GM18951 (cell line): ENCODE measurements at regions not wholly inside any gene's neighbourhood (a gene's known extent, or its start where the extent isn't known, plus 50 kb on each side); places are given as distances from the start of the nearest gene placed in this dataset.
"Not testable (repeated sequence)": the region's sequence is repeated elsewhere in the genome, so short reads cannot be mapped to it uniquely, and the experiment has no call there.

Experiments
- POLR2A ChIP-seq: IDR thresholded peaks from 4 replicates; pipeline ENCODE4 v1.6.1; 2011; ENCODE audit warnings: mild to moderate bottlenecking; ENCODE audit not compliant: insufficient read length, insufficient read depth; ENCODE audit errors: extremely low read depth
- in situ Hi-C: fragments of 300-500 bp; cut with MboI; formaldehyde crosslinking; loops from one replicate; pipeline ENCODE4 v1.12.0; 2022; ENCODE audit warnings: low sequenced_read_pairs, mixed read lengths, inconsistent platforms; ENCODE audit not compliant: unreplicated experiment

- in situ Hi-C loops: no loop called here
- TF ChIP-seq POLR2A: no peak
These were observed 51.4 kb upstream of the S1PR1 start for GRCh38 chr1:101185421-101185820.

DNA sequence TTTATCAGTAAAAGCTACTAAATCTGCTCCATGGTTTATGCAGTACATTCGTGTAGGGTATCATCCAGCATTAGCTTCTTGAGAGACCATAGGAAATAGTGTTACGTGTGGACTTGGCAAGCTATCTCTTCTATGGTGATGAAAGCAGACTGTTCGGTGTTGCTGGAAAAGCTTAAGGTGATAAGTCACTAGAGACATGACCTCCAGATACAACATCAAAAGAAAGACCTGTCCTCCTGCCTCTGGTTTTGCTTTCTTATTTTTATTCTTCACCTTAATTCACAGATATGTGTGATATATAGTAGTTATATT lies 53.5 kb upstream of the S1PR1 start:
- no peak for TF ChIP-seq POLR2A
- in situ Hi-C loops: no loop called here

GRCh38 chr1:101182627-101183387 lies 54.0 kb upstream of the S1PR1 start:
- no peak for TF ChIP-seq POLR2A
- in situ Hi-C loops: no loop called here

- TF ChIP-seq POLR2A: no peak
- in situ Hi-C loops: no loop called here
These were observed 54.9 kb upstream of the S1PR1 start for GRCh38 chr1:101181930-101182329.

DNA sequence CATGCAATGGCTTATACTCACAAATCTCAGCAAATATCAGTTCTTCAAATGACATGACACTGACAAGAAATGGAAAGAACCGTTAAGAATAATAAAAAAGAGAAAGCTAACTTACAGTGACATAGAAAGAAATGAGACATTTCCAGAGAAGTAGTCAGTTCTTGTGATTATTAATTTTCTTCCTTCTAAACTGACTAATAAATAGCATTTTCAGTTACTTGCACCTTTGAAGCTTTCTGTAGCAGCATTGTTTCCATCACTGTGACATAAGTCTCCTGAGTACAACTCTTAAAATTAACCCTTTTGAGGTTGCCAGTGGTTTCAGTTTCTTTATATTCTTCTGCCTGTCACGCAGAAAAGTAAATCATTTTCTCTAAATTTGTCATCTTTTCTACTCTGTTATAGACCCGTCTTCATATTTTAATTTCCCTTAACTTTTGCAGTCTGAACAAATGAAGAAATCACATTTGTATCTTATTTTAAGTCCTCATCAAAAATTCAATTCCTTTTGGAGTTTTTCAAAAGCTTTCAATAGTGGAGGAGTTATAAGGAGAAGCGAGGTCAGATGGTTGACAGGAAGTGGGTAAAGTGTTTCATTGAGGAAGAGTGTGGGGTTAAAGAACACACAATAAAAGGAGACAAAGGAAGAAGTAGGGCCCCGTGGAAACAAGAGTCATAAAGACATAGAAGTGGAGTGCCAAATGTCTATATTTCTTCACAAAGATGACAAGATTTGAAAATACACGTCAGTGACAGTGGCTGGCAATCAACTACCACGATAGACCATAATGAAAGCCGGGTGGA lies 57.9 kb upstream of the S1PR1 start:
- in situ Hi-C loops: no loop called here
- TF ChIP-seq POLR2A: no peak

DNA sequence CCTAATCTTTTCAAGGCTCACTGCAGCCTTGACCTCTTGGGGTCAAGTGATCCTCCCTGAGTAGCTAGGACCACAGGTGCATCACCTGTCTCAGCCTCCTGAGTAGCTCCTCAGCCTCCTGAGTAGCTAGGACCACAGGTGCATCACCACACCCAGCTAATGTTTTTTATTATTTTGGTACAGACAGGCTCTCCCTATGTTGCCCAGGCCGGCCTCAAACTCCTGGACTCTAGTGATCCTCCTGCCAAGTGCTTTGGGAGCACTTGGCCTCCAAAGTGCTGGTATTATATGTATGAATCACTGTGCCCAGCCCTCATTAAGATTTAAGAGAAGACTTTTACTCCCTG lies 58.5 kb upstream of the S1PR1 start:
- no peak for TF ChIP-seq POLR2A

DNA sequence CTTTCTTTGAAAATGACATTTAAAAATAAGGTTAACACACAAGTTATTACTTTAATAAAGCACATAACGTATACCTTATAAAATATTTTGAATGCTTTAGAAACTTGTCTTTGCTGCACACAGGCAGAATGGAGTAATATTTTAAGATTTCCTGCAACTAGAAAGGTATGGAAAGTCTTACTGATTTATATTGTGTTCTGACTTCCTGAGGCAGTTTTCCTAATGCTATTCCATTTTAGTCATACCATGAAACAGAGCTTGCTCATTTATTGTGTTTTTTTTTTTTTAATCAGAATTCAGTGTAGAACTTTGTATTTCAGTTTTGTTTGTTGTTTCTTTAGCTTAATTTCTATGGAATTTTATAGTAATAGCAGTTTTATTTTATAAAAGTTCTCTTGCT lies 60.9 kb upstream of the S1PR1 start:
- no peak for TF ChIP-seq POLR2A
- in situ Hi-C loops: no loop called here

More for the DNA sequence above, 58.5 kb upstream of the S1PR1 start:
- in situ Hi-C loops: no loop called here

DNA sequence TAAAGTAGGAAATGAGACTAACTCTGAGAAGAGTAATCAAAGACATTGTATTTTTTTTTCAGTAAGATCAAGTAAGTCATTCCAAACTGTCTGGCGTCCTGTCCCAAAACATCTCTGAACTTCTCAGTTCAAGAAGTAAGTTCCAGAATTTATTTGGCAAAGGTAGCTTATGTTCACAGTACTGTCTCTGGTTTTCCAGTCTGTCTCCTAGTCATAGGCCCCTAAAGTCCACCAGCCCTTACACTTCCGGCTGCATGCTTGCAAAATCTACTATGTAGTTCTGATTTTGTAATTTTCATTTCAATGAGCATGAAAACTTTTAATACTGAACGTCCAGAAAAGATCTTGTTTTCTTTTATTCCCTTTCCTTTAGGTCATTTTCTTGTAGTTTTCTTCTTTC lies 61.4 kb upstream of the S1PR1 start:
- in situ Hi-C loops: no loop called here
- no peak for TF ChIP-seq POLR2A

DNA sequence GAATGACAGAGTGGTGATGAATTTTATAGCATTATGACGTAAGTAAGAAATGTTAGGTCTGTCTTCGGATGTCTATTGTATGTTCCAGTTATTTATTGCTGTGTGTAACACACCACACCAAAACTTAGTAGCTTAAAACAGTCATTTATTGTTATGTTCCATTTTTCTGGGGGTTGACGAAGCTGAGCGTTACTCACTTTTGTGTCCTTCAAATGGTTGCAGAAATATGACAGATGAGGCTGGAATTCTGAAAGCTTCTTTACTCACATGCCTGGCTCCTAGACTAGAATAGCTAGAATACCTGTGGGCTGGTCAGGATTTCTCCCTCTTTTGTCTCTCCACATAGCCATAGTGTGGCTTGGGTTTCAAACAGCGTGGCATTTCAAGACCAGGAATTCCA lies 62.1 kb upstream of the S1PR1 start:
- in situ Hi-C loops: no loop called here
- TF ChIP-seq POLR2A: no peak

- in situ Hi-C loops: not testable (repeated sequence)
These were observed 62.5 kb upstream of the S1PR1 start for GRCh38 chr1:101174298-101174697.

- TF ChIP-seq POLR2A: no peak
- in situ Hi-C loops: no loop called here
These were observed 66.2 kb upstream of the S1PR1 start for GRCh38 chr1:101170506-101171050.

- in situ Hi-C loops: no loop called here
- TF ChIP-seq POLR2A: no peak
These were observed 68.9 kb upstream of the S1PR1 start for GRCh38 chr1:101167891-101168290.

DNA sequence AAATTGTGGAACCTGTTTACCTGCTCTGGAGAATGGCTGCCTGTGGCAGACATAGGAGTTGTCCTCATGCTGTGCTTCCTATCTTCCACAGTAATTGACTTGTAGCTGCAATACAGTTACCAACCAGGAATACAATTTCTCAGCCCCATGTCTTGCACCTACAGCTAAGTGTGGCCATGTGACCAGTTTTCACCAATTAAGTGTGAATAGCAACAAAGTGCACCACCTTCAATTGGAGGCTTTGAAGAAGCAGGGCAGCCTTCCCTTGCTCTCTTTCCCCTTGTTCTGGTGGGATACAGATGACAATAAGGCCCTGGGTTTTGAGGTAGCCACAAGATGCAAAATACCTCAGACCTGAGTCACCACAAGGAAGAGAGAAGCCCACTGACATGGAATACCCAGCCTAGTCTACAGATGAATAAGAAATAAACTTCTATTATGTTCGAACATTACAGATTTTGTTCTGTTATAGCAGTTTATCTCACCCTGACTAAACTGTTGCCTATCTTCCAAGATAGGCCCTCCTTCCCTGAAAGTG lies 70.2 kb upstream of the S1PR1 start:
- TF ChIP-seq POLR2A: no peak
- in situ Hi-C loops: no loop called here

- TF ChIP-seq POLR2A: no peak
- in situ Hi-C loops: no loop called here
These were observed 70.9 kb upstream of the S1PR1 start for GRCh38 chr1:101165954-101166353.
